ENCODE measurements at regions not wholly inside any gene's neighbourhood (a gene's known extent, or its start where the extent isn't known, plus 50 kb on each side); places are given as distances from the start of the nearest gene placed in this dataset.
"Not testable (repeated sequence)": the region's sequence is repeated elsewhere in the genome, so short reads cannot be mapped to it uniquely, and the experiment has no call there.

- H3K4me3 ChIP-seq (ENCODE audit: low read depth, low read length): no peak overlapping the region
- TF ChIP-seq, protein P1, sequence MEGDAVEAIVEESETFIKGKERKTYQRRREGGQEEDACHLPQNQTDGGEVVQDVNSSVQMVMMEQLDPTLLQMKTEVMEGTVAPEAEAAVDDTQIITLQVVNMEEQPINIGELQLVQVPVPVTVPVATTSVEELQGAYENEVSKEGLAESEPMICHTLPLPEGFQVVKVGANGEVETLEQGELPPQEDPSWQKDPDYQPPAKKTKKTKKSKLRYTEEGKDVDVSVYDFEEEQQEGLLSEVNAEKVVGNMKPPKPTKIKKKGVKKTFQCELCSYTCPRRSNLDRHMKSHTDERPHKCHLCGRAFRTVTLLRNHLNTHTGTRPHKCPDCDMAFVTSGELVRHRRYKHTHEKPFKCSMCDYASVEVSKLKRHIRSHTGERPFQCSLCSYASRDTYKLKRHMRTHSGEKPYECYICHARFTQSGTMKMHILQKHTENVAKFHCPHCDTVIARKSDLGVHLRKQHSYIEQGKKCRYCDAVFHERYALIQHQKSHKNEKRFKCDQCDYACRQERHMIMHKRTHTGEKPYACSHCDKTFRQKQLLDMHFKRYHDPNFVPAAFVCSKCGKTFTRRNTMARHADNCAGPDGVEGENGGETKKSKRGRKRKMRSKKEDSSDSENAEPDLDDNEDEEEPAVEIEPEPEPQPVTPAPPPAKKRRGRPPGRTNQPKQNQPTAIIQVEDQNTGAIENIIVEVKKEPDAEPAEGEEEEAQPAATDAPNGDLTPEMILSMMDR (IDR thresholded peaks at IDR 0.05; ENCODE audit: low read depth, low read length): no peak
- CTCF ChIA-PET: no interaction called here
- no peaks in the 10 kb centered on the region for H3K9me3 ChIP-seq (ENCODE audit: control insufficient read depth, insufficient read depth, low read length)
- H3K27ac ChIP-seq (ENCODE audit: low read depth, low read length): no peak overlapping the region
- H3K27me3 ChIP-seq (ENCODE audit: control insufficient read depth, insufficient read depth, low read length): no peaks in the 10 kb centered on the region
- DNase-seq (ENCODE audit: low read depth, low spot score): no peak
- POLR2A ChIA-PET: no interaction called here
Observed at GRCh38 chr13:86491121-86491520, 691.9 kb upstream of the SLITRK6 start.

DNA sequence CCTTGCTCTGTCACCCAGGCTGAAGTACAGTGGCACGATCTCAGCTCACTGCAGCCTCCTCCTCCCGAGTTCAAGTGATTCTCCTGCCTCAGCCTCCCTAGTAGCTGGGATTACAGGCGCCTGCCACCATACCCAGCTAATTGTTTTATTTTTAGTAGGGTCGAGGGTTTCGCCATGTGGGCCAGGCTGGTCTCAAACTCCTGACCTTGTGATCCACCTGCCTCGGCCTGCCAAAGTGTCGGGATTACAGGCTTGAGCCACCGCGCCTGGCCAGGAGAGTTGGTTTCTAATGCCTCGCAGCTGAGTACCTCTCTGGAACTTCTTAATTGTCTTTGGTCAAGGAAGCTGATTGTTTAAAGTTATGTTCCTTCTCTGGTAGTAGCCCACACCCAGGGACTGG, 702.7 kb upstream of the SLITRK6 start:
- H3K4me3 ChIP-seq (ENCODE audit: low read depth, low read length); POLR2A ChIA-PET; H3K27me3 ChIP-seq (ENCODE audit: control insufficient read depth, insufficient read depth, low read length); CTCF ChIA-PET; DNase-seq (ENCODE audit: low read depth, low spot score); H3K27ac ChIP-seq (ENCODE audit: low read depth, low read length); H3K9me3 ChIP-seq (ENCODE audit: control insufficient read depth, insufficient read depth, low read length): not testable (repeated sequence)

DNA sequence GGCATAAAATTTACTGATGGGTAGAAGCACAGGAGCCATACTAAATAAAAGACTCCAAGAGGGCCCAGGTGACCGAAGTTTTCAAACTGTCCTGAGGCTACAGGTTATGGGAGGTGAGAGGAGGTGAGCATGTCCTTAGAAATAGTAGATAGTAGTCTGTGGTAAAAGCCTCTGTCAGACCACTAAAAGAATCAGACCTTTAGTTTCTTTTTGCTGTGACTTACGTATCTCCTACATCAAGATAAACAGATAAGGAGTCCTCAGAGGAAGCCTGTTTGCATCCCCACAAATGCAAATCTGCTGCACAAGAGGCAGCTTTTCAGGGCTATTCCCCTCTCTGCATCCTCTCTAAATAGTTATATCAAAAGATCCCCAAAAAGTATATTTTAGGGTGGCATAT, 711.6 kb upstream of the SLITRK6 start:
- no peak for DNase-seq (ENCODE audit: low read depth, low spot score)
- Histone ChIP-seq H3K27ac (ENCODE audit: low read depth, low read length) (no peak overlapping the region), H3K27me3 (ENCODE audit: control insufficient read depth, insufficient read depth, low read length) (no peaks in the 10 kb centered on the region), H3K9me3 (ENCODE audit: control insufficient read depth, insufficient read depth, low read length) (no peaks in the 10 kb centered on the region), H3K4me3 (ENCODE audit: low read depth, low read length) (no peak overlapping the region)
- TF ChIP-seq, protein P1 (IDR thresholded peaks at IDR 0.05; ENCODE audit: low read depth, low read length): no peak
- CTCF ChIA-PET: no interaction called here
- POLR2A ChIA-PET: no interaction called here

DNA sequence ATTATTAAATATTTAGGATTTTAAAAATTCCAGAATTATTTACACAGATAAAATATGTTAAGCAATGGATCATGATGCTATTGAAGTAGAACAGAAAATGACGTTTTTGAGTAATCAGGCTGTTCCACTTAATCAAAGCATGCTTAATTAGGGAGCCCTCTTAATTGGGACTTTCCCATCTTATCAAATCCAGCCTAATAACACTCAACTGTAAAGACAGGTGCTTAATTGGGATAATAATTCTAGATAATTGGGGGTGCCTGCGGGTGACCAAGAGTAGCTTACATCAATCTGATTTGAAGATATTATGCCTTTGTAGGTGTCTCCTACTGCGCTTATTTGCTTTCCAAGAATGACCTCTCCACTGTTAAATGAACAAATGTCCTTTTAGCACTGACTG, 742.2 kb upstream of the SLITRK6 start:
- no peaks in the 10 kb centered on the region for H3K9me3 ChIP-seq (ENCODE audit: control insufficient read depth, insufficient read depth, low read length)
- POLR2A ChIA-PET: no interaction called here
- CTCF ChIA-PET: interaction anchor here (0.5 kb wide), 1 partner anchor 21 kb away, joined by 5 read pairs; no protein-coding TSS in a partner anchor

GRCh38 chr13:86554066-86554465, 754.8 kb upstream of the SLITRK6 start:
- TF ChIP-seq, protein P1 (IDR thresholded peaks at IDR 0.05; ENCODE audit: low read depth, low read length): no peak
- Histone ChIP-seq H3K9me3 (ENCODE audit: control insufficient read depth, insufficient read depth, low read length) (no peaks in the 10 kb centered on the region), H3K27ac (ENCODE audit: low read depth, low read length) (no peak overlapping the region), H3K4me3 (ENCODE audit: low read depth, low read length) (no peak overlapping the region), H3K27me3 (ENCODE audit: control insufficient read depth, insufficient read depth, low read length) (no peaks in the 10 kb centered on the region)
- ChIA-PET POLR2A (no interaction called here), CTCF (no interaction called here)
- DNase-seq (ENCODE audit: low read depth, low spot score): no peak

More for the DNA sequence above, 742.2 kb upstream of the SLITRK6 start:
- no peak for DNase-seq (ENCODE audit: low read depth, low spot score)
- TF ChIP-seq, protein P1 (IDR thresholded peaks at IDR 0.05; ENCODE audit: low read depth, low read length): no peak
- Histone ChIP-seq H3K27me3 (ENCODE audit: control insufficient read depth, insufficient read depth, low read length) (no peaks in the 10 kb centered on the region), H3K27ac (ENCODE audit: low read depth, low read length) (no peak overlapping the region), H3K4me3 (ENCODE audit: low read depth, low read length) (no peak overlapping the region)

DNA sequence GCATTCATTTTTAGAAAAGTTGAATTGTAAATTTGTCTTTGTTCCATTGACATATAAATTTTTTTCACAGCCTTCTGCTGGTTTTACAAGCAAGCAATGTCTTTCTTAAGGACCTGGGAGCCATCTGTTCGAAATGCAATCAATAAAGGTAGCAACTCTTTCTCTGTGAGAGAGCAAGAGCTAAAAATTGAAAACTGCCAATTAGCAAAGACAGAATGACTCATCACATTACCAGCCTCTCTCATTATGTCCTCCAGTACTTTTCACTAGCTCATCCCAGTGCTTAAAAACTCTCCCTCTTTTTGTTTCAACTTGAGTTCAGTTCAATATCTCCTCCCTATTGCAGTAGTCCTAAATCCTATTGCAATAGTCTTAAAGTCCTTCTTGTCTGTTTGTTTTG, 760.7 kb upstream of the SLITRK6 start:
- DNase-seq (ENCODE audit: low read depth, low spot score): no peak
- Histone ChIP-seq H3K4me3 (ENCODE audit: low read depth, low read length) (no peak overlapping the region), H3K9me3 (ENCODE audit: control insufficient read depth, insufficient read depth, low read length) (no peaks in the 10 kb centered on the region), H3K27ac (ENCODE audit: low read depth, low read length) (no peak overlapping the region), H3K27me3 (ENCODE audit: control insufficient read depth, insufficient read depth, low read length) (no peaks in the 10 kb centered on the region)
- TF ChIP-seq, protein P1 (IDR thresholded peaks at IDR 0.05; ENCODE audit: low read depth, low read length): no peak
- POLR2A ChIA-PET: no interaction called here
- CTCF ChIA-PET: no interaction called here
